Daoy (cell line): ENCODE measurements at regions not wholly inside any gene's neighbourhood (a gene's known extent, or its start where the extent isn't known, plus 50 kb on each side); places are given as distances from the start of the nearest gene placed in this dataset.
"Not testable (repeated sequence)": the region's sequence is repeated elsewhere in the genome, so short reads cannot be mapped to it uniquely, and the experiment has no call there.

Experiments
- DNase-seq: peaks from one replicate; pipeline ENCODE4 v3.0.0-alpha.2; 2015; ENCODE audit warnings: low read depth

DNA sequence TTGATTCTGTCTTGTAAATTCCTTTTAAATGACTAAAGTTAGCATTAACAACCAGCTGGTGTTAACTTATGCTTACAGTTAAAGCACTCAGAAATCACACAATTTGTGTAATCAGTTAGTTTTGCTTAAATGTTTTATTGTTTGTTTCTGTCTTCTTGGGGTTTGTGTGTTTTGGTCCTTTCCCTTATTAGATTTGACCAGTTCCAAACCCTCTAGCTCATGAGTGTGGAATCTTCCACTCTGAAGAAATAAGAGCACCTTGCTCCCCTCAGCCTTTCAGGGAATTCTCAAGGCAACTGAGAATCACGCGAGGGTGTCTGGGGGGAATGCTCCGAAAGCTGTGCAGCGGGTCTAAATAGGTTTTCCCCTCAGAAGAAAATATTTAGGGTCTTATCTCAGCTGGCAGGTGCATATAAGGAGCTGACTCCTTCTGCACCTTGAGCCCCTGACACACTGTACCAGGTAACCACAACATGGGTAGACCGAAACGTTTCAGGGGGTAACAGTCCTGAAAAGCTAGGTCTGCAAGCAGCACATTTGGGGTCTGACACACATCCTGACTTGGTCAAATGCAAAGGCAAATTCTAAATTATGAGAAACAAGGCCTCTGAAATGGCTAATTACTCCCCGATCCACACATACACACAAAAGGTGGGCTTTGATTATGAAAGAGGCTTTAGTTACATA, 188.1 kb upstream of the ETV3 start:
- no peak for DNase-seq

DNA sequence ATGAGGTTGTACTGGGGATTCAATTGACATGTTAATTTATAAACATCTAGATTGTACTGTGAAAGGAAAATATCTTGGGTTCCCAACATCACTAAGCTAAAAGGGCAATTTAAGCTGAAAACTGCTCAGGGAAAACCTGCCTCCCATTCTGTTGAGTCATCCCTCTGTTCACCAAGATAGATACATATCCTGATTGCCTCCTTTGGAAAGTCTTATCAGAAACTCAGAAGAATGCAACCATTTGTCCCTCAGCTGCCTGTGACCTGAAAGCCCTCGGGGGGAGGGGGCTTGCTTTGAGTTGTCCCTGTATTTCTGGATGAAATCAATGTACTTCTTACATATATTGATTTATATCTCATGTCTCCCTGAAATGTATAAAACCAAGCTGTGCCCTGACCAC, 187.0 kb upstream of the ETV3 start:
- DNase-seq: no peak

DNA sequence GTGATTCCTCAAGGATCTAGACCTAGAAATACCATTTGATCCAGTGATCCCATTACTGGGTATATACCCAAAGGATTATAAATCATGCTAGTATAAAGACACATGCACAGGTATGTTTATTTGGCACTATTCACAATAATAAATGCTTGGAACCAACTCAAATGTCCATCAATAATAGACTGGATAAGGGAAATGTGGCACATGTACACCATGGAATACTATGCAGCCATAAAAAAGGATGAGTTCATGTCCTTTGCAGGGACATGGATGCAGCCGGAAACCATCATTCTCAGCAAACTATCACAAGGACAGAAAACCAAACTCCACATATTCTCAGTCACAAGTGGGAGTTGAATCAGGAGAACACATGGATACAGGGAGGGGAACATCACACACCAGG, 183.8 kb upstream of the ETV3 start:
- not testable (repeated sequence) for DNase-seq

DNA sequence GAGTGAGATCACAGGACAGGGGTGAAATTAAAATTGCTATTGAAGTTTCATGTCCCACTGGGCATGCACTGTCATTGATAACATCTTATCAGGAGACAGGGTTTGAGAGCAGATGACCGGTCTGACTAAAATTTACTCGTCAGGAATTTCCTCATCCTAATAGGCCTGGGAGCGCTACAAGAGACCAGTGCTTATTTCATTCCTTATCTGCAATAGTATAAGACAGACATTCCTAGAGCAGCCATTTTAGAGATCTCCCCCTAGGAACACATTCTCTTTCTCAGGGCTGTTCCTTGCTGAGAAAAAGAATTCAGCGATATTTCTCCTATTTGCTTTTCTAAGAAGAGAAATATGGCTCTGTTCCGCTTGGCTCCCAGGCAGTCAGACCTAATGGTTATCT, 181.4 kb upstream of the ETV3 start:
- DNase-seq: no peak

DNA sequence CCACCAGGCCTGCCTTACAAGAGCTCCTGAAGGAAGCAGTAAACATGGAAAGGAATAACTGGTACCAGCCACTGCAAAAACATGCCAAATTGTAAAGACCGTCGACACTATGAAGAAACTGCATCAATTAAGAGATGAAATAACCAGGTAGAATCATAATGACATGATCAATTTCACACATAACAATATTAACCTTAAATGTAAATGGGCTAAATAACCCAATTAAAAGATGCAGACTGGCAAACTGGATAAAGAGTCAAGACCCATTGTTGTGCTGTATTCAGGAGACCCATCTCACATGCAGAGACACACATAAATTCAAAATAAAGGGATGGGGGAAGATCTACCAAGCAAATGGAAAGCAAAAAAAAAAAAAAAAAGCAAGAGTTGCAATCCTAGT, 179.0 kb upstream of the ETV3 start:
- not testable (repeated sequence) for DNase-seq

DNA sequence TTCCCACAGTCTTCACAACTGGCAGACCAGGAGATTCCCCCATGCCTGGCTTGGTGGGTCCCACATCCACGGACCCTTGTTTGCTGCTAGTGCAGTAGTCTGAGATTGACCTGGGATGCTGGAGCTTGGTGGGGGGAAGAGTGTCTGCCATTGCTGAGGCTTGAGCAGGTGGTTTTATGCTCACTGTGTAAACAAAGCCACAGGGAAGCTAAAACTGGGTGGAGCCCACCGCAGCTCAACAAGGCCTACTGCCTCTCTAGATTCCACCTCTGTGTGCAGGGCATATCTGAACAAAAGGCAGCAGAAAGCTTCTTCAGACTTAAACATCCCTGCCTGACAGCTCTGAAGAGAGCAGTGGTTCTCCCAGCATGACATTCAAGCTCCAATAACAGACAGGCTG, 177.3 kb upstream of the ETV3 start:
- no peak for DNase-seq

DNA sequence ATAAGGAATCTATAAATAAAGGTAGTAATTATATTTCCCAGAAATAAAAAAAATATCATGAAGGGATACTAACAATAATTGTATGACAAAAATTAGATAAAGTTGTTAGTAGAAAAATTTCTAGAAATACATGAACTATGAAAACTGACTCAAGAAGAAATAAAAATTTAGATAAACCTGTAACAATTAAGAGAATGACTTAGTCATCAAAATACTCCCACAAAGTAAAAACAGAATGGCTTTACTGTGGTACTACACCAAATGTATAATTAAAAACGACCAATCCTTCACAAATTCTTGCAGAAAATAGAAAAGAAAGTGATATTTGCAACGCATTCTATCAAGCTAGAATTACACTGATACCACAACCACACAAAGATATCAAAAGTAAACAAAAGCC, 176.2 kb upstream of the ETV3 start:
- no peak for DNase-seq

DNA sequence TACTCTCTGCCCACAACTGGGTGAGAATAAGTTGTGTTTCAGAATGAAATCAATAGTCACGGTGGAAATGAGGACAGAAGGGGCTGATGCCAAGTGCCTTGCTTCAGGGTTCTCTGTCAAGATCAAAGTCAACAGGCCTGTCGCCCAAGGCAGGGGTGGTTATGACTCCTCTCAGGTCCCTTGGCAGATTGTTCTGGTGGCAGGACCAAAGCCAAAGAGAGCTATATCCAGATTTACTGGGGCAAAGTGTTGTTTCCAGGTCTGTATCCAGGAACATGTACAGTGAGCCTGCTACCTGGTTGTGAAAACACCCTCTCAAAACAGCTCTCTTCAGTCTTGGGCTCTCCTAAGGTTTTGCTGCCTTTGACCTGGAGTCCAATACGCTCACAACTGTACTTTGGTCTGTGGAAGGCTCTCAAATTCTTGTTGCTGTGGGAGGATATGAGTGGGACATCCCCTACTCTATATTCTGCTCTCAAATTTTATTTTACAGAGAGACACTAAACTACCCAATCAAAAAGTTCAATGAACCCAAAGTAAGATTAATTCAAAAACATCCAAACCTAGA, 175.1 kb upstream of the ETV3 start:
- DNase-seq: no peak

DNA sequence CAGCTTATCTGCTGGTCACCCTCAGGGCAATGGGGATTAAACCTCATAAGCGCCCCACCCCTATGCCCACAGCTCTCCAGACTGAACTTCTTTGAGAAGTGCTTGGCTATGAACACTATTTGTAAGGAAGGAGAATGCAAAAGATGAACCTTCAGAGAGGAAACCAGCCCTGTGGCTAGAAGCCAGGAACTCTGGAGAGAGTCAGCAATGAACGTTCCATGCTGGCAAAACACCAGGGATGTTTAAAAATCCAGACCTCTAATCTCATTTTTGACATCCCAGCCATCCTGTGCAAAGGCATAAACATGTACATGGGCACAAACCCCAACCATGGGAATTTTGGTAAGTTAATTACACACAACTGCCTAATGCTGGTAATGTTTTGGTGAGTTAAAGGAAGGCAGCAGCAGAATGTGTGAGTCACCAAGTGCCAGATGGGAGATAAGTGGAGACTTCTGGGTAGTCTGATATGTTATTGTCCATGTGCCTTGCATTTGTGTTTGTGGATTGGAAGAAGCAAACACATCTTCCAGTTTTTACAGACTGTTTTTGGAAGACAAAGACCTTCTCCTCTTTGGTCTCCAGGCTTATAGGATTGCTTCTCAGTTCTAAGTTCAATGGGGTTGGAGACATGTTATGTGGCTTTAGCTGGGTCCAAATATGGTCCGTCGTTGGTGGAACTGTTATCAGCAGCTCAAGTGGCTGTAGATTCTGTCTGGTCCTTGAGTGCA, 174.1 kb upstream of the ETV3 start:
- no peak for DNase-seq

DNA sequence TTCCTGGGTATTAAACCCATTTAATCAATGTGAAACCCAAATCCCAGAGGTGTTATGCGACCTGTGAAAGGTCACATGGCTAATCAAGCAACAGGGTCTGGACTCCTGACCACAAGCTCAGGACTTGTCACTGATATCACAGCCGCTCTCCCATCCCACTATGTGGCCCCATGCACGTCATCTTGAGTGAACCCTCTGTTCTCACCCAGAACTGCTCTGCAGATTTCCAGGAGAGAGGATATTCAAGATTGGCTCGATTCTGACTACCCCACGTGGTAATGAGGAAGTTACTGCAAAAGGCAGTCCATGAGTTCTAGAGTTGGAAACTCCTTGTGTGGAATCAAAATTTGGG, 173.5 kb upstream of the ETV3 start:
- no peak for DNase-seq

DNA sequence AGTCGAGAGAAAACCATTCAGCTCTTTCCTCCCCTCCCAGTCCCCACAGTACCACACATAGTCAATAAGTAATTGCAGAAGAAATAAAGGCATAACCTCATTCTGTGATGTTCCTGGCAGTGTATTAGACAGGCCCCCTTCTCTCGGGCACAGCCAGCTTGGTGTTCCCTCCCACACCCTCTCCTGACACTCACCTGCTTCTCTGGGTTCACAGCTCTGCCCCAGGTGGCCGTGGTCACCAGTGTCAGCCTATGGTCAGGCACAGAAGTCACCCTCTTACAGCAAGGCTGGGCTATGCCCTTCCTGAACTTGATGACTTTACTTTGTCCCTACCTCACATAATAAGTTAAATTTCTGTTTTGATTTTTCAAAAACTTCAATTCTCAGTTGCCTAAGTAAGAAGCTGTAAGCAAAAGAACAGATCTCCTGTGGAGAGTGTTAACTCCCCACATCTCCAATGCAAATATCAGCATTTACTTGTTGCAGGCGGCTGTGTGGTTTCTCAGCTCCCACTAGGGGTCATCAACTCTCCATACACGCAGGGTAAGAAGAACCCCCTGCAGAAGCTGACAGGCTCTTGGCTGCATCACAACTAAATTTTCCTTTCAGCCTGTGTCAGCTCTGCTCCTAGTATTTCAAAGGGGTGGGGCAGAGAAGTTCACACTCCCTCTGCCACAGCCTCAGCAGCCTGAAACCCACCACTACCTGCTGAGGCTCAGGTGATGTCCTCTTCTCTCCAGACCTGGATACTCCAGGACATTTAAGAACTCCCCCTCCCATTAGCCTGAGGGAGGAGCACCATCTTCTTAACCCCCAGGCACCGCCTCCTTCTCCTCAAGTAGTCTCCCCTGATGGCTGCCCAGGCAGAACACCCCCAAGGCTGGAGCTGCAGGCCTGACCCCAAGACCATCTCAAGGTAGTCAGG, 172.9 kb upstream of the ETV3 start:
- DNase-seq: not testable (repeated sequence)

DNA sequence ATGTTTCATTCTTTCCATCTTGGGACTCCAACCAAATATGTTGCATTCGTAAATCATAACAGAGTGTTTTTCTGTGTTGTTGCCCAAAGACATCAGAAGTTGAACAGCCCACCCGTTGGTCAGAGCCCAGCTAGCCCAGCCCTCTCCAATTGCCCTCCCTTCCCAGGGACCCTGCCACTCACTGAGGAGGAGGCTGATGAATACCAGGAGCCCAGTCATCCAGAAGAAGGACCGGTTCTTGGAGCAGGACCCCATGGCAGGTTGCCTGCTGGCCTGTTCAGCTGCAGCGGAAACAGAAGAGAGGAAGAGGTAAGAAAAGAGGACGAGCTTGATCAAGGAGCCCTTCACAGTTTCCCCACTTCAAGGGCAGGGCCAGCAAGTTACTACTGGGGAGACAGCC, 172.2 kb upstream of the ETV3 start:
- no peak for DNase-seq

DNA sequence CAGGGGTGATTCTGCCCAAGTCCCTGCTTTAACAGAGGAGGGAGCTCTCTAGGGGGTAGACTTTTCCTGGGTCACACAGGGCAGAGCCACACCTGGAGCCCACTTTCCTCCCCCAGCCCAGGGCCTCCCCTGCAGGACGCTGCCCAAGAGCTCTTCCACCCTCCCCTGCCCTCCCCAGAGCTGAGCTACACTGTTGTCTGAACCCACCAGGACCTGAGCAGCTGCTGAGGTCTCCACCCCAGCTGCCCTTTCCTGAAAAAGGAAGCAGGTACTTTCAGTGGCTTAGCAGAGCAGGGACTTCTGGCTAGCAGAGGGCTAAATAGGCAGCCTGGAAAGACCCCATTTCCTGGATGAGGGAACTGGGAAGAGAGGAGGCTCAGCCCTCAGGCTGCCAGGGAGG, 169.3 kb upstream of the ETV3 start:
- DNase-seq: no peak

DNA sequence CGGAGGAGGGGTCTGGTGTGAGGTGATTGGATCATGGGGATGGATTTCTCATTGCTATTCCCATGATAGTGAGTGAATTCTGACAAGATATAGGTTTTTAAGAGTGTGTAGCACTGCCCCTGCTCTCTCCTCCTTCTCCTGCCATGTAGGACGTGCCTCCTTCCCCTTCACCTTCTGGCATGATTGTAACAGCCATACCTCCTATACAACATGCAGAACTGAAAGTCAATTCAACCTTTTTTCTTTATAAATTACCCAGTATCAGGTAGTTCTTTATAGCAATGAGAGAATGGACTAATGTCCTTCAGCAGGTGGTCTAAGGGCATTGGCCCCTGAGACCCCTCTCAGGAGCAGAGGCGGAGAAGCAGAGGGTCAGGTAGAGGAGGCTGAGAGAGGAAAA, 168.7 kb upstream of the ETV3 start:
- DNase-seq: no peak

DNA sequence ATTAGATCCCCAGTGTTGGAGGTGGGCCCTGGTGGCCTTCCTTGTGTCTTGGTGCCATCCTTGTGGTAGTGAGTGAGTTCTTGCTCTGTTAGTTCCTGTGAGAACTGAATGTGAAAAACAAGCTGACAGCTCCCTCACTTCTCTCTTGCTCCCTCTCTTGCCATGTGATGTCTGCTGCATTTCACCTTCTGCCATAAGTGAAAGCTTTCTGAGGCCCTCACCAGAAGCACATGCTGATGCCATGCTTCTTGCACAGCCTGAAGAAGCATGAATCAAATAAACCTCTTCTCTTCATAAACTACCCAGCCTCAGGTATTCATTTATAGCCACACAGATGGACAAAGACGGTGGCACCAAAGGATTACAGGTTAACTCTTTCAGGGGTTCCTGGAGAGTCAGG, 166.1 kb upstream of the ETV3 start:
- no peak for DNase-seq

DNA sequence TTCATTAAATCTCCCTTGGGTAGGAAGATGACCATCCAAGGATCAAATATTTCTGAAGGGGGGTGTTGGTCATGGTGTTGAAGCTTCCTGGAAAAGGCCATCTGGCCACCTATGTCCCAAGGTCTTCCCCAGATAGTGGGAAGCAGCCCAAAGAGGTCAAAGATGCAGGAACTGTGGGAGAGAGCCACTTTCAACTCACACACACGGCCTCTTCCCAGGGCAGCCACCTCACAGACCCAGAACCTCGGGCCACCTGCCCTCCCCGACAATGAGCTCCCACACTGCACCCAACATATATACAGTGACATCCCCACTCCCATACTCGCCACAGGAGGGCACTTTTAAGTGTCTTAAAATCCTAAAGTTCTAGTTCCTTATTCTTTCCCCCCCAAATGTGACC, 164.5 kb upstream of the ETV3 start:
- DNase-seq: no peak

DNA sequence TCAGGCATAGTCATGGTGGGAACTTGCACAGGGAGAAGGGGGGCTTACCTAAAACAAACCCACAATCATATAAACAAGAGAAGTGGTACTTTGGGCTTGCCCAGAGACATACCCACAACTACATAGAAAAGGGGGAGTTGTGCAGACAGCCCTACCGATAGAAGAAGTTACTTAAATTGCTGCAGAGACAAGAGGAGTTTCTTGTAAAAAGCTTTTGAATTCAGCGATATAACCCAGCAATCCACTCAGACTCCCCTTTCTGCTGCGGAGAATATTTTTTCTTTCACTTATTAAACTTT, 164.0 kb upstream of the ETV3 start:
- no peak for DNase-seq

DNA sequence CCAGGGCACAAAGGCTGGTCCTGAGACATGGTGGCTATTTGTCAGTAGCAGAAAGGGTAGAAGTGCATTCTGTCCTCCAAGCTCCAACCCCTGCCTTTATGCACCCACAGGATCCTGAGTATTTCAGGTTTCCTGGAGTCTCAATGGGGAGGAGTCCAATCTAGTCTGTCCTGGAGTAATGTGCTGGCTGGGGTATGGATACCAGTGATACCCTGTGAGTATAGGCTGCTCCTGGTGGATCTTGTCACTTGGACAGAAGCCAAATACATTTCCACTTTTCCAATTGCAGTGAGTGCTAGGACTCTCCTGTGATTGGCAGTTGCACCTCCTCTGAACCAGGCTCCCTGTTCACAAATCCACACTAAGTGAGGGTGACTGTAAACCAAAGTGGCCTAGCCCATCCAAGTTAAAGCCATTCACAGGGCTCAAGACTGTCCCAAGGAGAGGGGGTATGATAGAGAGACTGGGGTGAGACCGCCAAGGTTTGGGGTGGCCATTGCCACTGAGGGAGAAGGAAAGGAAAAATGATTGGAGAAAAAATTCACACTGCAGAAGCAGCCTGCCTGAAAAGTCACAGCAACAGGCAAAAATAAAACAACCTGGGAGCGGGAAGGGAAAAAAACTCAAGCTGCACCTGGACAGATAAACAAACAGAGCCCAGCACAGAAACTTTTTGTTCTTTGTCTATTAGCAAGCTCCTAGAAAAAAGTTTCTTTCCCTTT, 163.4 kb upstream of the ETV3 start:
- no peak for DNase-seq

DNA sequence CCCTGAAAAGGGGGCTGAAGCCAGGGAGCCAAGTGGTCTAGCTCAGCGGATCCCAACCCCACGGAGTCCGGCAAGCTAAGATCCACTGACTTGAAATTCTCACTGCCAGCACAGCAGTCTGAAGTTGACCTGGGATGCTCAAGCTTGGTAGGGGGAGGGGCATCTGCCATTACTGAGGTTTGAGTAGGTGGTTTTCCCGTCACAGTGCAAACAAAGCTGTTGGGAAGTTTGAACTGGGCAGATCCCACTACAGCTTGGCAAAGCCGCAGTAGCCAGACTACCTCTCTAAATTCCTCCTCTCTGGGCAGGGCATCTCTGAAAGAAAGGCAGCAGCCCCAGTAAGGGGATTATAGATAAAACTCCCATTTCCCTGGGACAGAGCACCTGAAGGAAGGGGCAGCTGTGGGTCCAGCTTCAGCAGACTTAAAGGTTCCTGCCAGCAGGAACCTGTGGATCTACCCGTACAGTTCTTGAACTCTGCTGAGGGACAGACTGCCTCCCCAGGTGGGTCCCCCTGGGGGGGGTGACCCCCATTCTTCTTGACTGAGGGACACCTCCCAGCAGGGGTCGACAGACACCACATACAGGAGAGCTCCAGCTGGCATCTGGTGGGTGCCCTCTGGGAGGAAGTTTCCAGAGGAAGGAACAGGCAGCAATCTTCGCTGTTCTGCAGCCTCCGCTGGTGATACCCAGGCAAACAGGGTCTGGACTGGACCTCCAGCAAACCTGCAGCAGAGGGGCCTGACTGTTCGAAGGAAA, 156.4 kb upstream of the ETV3 start:
- DNase-seq: not testable (repeated sequence)

DNA sequence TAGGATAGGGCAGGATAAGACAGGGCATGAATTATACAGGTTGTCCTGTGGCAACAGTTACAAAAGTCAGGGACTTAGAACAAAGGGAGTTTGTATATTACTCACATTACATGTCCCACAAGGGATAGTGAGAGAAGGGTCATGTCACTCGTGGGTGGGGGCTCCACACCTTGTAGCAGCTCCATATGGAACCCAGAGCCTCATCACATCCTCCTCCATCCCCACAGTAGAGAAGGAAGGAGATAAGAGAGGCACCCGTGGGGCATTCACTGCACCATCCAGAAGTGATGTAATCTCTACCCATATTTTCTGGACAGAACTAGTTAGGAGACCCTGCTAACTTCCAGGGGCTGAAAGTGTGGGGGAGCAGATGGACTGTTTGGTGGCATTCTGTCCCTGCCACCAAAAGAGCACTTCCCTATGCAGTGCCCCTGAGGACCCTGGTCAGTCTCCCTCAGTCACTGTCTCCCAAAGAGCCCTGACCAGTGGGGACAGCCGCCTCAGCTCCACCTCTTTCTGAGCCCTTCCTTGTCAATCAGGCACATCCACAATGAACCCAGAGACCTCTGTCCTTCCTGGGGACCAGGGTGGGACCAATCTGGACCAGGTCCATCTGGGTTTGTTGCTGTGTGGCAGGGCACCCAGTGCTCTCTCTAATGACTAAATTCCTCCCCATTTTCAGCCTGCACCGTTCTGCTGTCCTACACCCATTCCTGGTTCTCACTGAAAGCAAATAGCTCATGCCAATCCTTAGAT, 154.8 kb upstream of the ETV3 start:
- no peak for DNase-seq

DNA sequence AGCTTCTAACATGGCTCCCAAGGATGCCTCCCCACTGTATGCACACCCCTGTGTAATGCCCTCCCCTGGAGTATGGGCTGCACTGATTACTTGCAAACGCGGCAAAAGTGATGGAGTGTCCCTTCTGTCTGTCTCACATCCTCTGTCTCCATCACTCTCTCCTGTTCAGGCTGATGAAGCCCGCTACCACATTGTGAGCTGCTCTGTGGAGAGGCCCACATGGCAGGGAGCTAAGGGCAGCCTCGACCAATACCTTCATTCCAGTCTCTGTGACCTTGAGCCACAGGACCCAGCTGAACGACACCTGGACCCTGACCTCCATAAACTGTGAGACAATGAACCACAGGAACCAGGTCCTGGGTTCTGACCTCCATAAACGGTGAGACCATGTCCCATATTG, 154.1 kb upstream of the ETV3 start:
- DNase-seq: no peak
